HEK293 (cell line): ENCODE measurements at regions not wholly inside any gene's neighbourhood (a gene's known extent, or its start where the extent isn't known, plus 50 kb on each side); places are given as distances from the start of the nearest gene placed in this dataset.
A peak's percentile ranks its signal among the peaks of the same experiment; 100 is the strongest.

ENCODE experiments used
- MEIS1 ChIP-seq: sonication (generic); formaldehyde crosslinking; IDR thresholded peaks from 2 replicates; pipeline ENCODE4 v1.8.1; 2022; ENCODE audit warnings: missing genetic modification reagents, mild to moderate bottlenecking, borderline replicate concordance
- PRDM2 ChIP-seq: fragments of 450-650 bp; formaldehyde crosslinking; IDR thresholded peaks from 2 replicates; pipeline ENCODE4 v1.5.1; 2016; ENCODE audit warnings: missing biosample characterization, missing genetic modification characterization, borderline replicate concordance
- SCRT1 ChIP-seq: fragments of 450-650 bp; formaldehyde crosslinking; IDR thresholded peaks from 2 replicates; pipeline ENCODE4 v1.5.1; 2016; ENCODE audit warnings: missing biosample characterization, missing genetic modification characterization, borderline replicate concordance
- TSHZ1 ChIP-seq: fragments of 450-650 bp; formaldehyde crosslinking; IDR thresholded peaks from 2 replicates; pipeline ENCODE4 v1.5.1; 2016; ENCODE audit warnings: missing biosample characterization, missing genetic modification characterization, borderline replicate concordance
- YY1 ChIP-seq: fragments of 450-650 bp; formaldehyde crosslinking; IDR thresholded peaks from 2 replicates; pipeline ENCODE4 v1.5.1; 2018; ENCODE audit warnings: missing biosample characterization, missing genetic modification characterization
- ZBTB20 ChIP-seq: fragments of 450-650 bp; formaldehyde crosslinking; IDR thresholded peaks from 2 replicates; pipeline ENCODE4 v1.5.1; 2016; ENCODE audit warnings: missing biosample characterization, missing genetic modification characterization
- ZFHX2 ChIP-seq: fragments of 450-650 bp; formaldehyde crosslinking; conservative IDR thresholded peaks from 2 replicates; pipeline ENCODE4 v1.5.1; 2016; ENCODE audit warnings: missing biosample characterization, missing genetic modification characterization
- ZFP69B ChIP-seq: fragments of 450-650 bp; formaldehyde crosslinking; IDR thresholded peaks from 2 replicates; pipeline ENCODE4 v1.5.1; 2016; ENCODE audit warnings: missing biosample characterization, missing genetic modification characterization
- ZNF121 ChIP-seq: fragments of 450-650 bp; formaldehyde crosslinking; IDR thresholded peaks from 2 replicates; pipeline ENCODE4 v1.5.1; 2016; ENCODE audit warnings: missing biosample characterization, missing genetic modification characterization
- ZNF155 ChIP-seq: fragments of 450-650 bp; formaldehyde crosslinking; IDR thresholded peaks from 2 replicates; pipeline ENCODE4 v1.5.1; 2016; ENCODE audit warnings: missing biosample characterization, missing genetic modification characterization
- ZNF157 ChIP-seq: fragments of 450-650 bp; formaldehyde crosslinking; IDR thresholded peaks from 2 replicates; pipeline ENCODE4 v1.5.1; 2016; ENCODE audit warnings: missing biosample characterization, missing genetic modification characterization
- ZNF2 ChIP-seq: fragments of 450-650 bp; formaldehyde crosslinking; IDR thresholded peaks from 2 replicates; pipeline ENCODE4 v1.5.1; 2016; ENCODE audit warnings: missing biosample characterization, missing genetic modification characterization
- ZNF280C ChIP-seq: fragments of 450-650 bp; formaldehyde crosslinking; IDR thresholded peaks from 2 replicates; pipeline ENCODE4 v1.5.1; 2016; ENCODE audit warnings: missing biosample characterization, missing genetic modification characterization
- ZNF302 ChIP-seq: fragments of 450-650 bp; formaldehyde crosslinking; IDR thresholded peaks from 2 replicates; pipeline ENCODE4 v1.5.1; 2016; ENCODE audit warnings: missing biosample characterization, missing genetic modification characterization, low read depth
- ZNF501 ChIP-seq: fragments of 450-650 bp; formaldehyde crosslinking; IDR thresholded peaks from 2 replicates; pipeline ENCODE4 v1.5.1; 2016; ENCODE audit warnings: missing biosample characterization, missing genetic modification characterization
- ZNF561 ChIP-seq: fragments of 450-650 bp; IDR thresholded peaks from 2 replicates; pipeline ENCODE4 v1.5.1; 2018; ENCODE audit warnings: missing biosample characterization, missing genetic modification characterization, borderline replicate concordance
- ZNF580 ChIP-seq: fragments of 450-650 bp; formaldehyde crosslinking; IDR thresholded peaks from 2 replicates; pipeline ENCODE4 v1.5.1; 2016; ENCODE audit warnings: missing biosample characterization, missing genetic modification characterization
- ZNF600 ChIP-seq: fragments of 450-650 bp; formaldehyde crosslinking; IDR thresholded peaks from 2 replicates; pipeline ENCODE4 v1.5.1; 2016; ENCODE audit warnings: missing biosample characterization, missing genetic modification characterization
- ZNF623 ChIP-seq: fragments of 450-650 bp; formaldehyde crosslinking; IDR thresholded peaks from 2 replicates; pipeline ENCODE4 v1.5.1; 2016; ENCODE audit warnings: missing biosample characterization, missing genetic modification characterization
- ZNF626 ChIP-seq: fragments of 450-650 bp; sonication (Bioruptor Pico); formaldehyde crosslinking; IDR thresholded peaks from 2 replicates; pipeline ENCODE4 v1.5.1; 2018; ENCODE audit warnings: missing biosample characterization, missing genetic modification characterization, inconsistent platforms
- ZNF664 ChIP-seq: fragments of 450-650 bp; formaldehyde crosslinking; IDR thresholded peaks from 2 replicates; pipeline ENCODE4 v1.5.1; 2016; ENCODE audit warnings: missing biosample characterization, missing genetic modification characterization
- ZNF670 ChIP-seq: fragments of 450-650 bp; formaldehyde crosslinking; IDR thresholded peaks from 2 replicates; pipeline ENCODE4 v1.5.1; 2016; ENCODE audit warnings: missing biosample characterization, missing genetic modification characterization, low read depth
- ZNF677 ChIP-seq: fragments of 450-650 bp; IDR thresholded peaks from 2 replicates; pipeline ENCODE4 v1.5.0; 2018; ENCODE audit warnings: missing biosample characterization, mild to moderate bottlenecking, missing genetic modification characterization, moderate library complexity
- ZSCAN30 ChIP-seq: fragments of 450-650 bp; IDR thresholded peaks from 2 replicates; pipeline ENCODE4 v1.5.1; 2018; ENCODE audit warnings: missing biosample characterization, mild to moderate bottlenecking, missing genetic modification characterization, moderate library complexity
- TF ChIP-seq, protein P1 (sequence below): fragments of 450-650 bp; formaldehyde crosslinking; IDR thresholded peaks from 2 replicates; pipeline ENCODE4 v1.5.1; 2016; ENCODE audit warnings: missing biosample characterization, missing genetic modification characterization

GRCh38 chr12:115597157-115597712 is 680.3 kb downstream of the MED13L start (continued):
- TF ChIP-seq ZNF2 = no peak
- TF ChIP-seq ZNF121 (tag by site-specific recombination) = no peak
- no peak for TF ChIP-seq ZNF626
- TF ChIP-seq ZFP69B (tag by site-specific recombination) = no peak
- TF ChIP-seq ZSCAN30 (tag by site-specific recombination) = no peak
- TF ChIP-seq ZNF670 (tag by site-specific recombination) = no peak
- no peak for TF ChIP-seq ZNF561 (tag by site-specific recombination)
- no peak for TF ChIP-seq ZNF501 (tag by site-specific recombination)
- no peak for TF ChIP-seq MEIS1
- TF ChIP-seq ZBTB20 = peak; percentile 51; the same call in 1 of the 2 replicates
- TF ChIP-seq TSHZ1 (tag by site-specific recombination) = no peak
- no peak for TF ChIP-seq ZNF580
- TF ChIP-seq YY1 (tag by site-specific recombination) = no peak
- no peak for TF ChIP-seq ZNF623 (tag by site-specific recombination)
- no peak for TF ChIP-seq ZNF664 (tag by site-specific recombination)
- TF ChIP-seq ZNF280C (tag by site-specific recombination) = no peak
- TF ChIP-seq, protein P1, sequence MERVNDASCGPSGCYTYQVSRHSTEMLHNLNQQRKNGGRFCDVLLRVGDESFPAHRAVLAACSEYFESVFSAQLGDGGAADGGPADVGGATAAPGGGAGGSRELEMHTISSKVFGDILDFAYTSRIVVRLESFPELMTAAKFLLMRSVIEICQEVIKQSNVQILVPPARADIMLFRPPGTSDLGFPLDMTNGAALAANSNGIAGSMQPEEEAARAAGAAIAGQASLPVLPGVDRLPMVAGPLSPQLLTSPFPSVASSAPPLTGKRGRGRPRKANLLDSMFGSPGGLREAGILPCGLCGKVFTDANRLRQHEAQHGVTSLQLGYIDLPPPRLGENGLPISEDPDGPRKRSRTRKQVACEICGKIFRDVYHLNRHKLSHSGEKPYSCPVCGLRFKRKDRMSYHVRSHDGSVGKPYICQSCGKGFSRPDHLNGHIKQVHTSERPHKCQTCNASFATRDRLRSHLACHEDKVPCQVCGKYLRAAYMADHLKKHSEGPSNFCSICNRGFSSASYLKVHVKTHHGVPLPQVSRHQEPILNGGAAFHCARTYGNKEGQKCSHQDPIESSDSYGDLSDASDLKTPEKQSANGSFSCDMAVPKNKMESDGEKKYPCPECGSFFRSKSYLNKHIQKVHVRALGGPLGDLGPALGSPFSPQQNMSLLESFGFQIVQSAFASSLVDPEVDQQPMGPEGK (tag by site-specific recombination) = peak; percentile 54
- no peak for TF ChIP-seq ZNF677 (tag by site-specific recombination)
- peak; percentile 36 for TF ChIP-seq ZFHX2 (tag by site-specific recombination)
- no peak for TF ChIP-seq ZNF302 (tag by site-specific recombination)
- no peak for TF ChIP-seq SCRT1 (tag by site-specific recombination)
- TF ChIP-seq ZNF157 = no peak
- TF ChIP-seq PRDM2 = no peak
- TF ChIP-seq ZNF600 = peak; percentile 32; the same call in 1 of the 2 replicates
- TF ChIP-seq ZNF155 (tag by site-specific recombination) = no peak
